Stimulated activated CD4-positive, alpha-beta T cell treated with anti-CD3 and anti-CD28 coated beads, Interleukin-12 subunit alpha, Interleukin-12 subunit beta, amount 100 ng/mL, for 24 hours (primary cell): ENCODE measurements at regions not wholly inside any gene's neighbourhood (a gene's known extent, or its start where the extent isn't known, plus 50 kb on each side); places are given as distances from the start of the nearest gene placed in this dataset.
"Not testable (repeated sequence)": the region's sequence is repeated elsewhere in the genome, so short reads cannot be mapped to it uniquely, and the experiment has no call there.

Experiments
- DNase-seq, 2 experiments: peaks; one replicate each; pipeline ENCODE4 v3.0.0-alpha.2; 2020; ENCODE audit warnings: low read depth in 2 of 2

DNA sequence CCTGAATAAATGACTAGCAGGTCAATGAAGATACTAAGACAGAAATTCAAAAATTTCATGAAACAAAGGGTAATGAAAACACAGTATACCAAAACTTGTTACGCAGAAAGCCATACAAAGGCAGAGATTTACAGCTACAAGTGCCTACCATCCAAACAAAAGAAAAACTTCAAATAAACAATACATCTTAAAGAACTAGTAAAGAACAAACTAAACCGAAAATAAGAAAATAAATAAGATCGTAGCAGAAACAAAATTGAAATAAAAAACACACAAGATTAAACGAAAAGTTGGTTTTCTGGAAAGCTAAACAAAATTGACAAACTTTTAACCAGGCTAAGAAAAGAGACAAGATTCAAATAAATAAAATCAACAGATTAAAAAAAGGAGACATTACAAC lies 51.5 kb downstream of the VPREB1 start:
- DNase-seq: not testable (repeated sequence)

DNA sequence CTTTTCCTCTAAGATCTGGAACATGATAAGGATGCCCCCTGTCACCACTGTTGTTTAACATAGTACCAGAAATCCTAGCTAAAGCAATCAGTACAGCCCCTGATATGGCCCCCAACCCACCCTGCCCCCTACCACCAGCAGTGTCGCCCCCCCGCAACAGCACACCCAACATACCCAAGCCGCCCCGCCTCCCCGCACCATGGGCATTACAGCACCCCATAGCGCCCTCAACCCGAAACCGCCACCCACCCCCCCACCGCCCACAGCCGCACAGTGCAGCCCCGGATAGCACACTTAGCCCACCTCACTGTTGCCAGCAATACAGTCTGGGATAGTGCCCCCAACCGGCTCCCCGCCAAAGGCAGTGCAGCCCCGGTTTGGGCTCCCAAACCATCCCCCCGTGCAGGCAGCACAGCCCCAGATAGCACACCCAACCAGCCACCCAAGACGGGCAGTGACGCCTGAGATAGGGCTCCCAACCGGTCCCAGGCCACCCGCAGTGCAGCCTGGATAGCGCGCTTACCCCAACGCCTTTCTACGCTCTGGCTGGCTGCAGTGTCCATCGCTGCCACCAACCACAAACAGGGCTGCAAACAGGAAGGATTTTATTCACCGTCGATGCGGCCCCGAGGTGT lies 52.7 kb downstream of the VPREB1 start:
- DNase-seq: not testable (repeated sequence)

DNA sequence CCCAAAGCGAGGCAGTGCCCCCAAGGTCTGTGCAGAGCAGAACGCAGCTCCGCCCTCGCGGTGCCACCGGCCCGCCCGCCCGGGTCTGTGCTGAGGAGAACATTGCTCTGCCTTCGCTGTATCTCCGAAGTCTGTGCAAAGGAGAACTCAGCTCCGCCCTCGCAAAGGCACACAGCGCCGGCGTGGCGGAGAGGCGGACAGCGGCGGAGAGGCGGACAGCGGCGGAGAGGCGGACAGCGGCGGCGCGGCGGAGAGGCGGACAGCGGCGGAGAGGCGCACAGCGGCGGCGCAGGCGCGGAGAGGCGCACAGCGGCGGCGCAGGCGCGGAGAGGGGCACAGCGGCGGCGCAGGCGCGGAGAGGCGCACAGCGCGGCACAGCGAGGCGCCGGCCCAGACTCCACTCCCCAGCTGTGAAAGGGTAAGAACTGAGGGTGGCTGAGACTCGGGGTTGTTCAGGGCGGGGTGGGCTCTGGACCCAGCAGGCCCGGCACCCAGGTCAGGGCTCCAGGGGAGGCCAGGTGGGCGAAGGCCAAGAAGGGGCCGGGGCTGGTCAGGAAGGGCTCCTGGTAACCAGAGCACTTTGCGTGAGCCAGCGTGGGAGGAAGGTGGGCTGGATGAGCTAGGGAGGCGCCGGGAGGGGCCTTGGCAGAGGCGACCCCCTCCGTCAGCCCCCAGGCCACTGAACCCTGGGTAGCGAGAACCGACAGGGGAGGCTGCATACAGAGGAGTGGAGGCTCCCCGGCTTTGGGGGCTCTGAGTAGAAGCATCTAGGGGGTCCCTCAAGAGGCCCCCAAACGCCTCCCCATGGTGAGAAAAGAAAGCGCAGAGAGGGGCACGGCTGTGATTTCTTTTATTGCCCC lies 53.4 kb downstream of the VPREB1 start:
- DNase-seq: peak; percentile 51 to 62

DNA sequence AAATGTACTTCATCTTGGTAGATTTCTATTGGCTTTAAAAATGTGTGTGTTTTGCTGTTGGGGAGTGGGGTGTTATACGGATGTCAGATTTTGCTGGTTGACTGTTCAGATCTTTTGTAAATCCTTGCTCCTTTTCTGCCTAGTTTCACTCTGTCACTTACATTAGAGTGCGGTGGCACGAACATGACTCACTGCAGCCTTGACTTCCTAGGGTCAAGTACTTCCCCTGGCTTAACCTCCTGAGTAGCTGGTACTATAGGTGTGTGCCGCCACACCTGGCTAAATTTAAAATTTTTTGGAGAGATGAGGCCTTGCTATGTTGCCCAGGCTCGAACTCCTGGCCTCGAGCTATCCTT lies 54.0 kb downstream of the VPREB1 start:
- not testable (repeated sequence) for DNase-seq

DNA sequence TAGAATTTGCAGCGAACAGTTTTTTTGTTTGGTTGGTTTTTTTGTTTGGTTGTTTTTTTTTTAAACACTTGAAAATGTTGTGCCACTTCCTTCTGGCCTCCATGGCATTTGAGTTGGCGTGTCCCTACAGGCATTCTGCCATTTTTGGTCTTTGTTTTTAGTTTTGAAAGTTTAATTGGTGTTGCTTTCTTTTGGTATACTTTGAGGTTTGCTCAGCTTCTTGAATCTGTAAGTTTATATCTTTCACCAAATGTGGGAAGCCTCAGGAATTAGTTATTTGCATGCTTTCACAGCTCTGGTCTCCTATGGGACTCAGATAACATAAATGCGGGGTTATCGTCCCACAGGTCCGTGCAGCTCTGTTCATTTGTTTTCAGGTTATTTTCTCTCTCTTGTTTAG lies 55.9 kb downstream of the VPREB1 start:
- DNase-seq: not testable (repeated sequence)

DNA sequence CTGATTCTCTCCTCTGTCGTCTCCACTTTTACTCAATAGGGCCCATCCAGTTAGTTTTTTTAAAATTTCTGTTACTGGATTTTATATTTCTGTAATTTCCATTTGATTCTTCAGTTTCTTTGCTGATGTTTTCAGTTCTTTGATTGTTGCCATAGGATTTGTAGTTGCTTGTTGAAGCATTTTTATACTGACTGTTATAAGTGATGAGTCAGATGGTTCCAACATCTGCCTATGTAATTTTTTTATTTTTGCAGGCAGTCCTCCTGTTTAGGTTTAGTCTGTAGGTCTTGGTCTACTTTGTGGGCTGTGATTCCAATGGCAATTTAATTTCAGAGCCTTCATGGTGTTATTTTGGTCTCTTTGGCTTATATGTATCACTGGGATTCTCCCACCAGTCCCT lies 56.4 kb downstream of the VPREB1 start:
- DNase-seq: not testable (repeated sequence)

DNA sequence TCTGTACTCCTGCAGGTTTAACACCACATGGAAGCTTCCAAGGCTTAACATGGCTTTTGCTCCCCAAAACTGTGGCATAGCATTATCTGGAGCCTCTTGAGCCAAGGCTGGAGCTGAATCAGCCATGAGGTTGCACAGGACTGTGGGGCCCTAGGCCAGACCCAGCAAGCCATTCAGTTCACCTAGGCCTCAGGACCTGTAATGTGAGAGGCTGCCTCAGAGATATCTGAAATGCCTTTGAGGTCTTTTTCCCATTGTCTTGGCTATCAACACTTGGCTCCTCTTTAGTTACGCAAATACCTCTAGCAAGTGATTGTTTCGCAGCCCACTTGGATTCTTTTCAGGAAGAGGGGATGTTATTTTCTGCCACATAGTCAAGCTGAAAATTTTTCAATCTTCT lies 72.0 kb downstream of the VPREB1 start:
- no peak for DNase-seq

DNA sequence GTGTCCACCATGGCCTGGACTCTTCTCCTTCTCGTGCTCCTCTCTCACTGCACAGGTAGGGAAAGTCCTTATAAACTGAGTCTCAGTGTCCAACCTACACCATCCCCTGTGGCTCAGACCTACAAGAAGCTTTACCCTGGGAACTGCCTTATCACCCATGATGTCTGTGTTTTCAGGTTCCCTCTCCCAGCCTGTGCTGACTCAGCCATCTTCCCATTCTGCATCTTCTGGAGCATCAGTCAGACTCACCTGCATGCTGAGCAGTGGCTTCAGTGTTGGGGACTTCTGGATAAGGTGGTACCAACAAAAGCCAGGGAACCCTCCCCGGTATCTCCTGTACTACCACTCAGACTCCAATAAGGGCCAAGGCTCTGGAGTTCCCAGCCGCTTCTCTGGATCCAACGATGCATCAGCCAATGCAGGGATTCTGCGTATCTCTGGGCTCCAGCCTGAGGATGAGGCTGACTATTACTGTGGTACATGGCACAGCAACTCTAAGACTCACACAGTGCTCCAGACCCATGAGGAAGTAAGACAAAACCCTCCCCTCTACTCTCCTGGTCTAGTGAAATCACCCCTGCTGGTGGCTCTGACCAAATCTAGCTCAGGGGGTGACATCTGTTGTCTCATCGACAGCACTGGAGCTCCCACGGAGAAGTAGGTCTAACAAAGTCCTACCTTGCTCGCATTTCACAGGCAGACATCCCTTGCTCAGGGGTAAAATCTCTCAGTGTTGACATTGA lies 74.3 kb downstream of the VPREB1 start:
- no peak for DNase-seq

DNA sequence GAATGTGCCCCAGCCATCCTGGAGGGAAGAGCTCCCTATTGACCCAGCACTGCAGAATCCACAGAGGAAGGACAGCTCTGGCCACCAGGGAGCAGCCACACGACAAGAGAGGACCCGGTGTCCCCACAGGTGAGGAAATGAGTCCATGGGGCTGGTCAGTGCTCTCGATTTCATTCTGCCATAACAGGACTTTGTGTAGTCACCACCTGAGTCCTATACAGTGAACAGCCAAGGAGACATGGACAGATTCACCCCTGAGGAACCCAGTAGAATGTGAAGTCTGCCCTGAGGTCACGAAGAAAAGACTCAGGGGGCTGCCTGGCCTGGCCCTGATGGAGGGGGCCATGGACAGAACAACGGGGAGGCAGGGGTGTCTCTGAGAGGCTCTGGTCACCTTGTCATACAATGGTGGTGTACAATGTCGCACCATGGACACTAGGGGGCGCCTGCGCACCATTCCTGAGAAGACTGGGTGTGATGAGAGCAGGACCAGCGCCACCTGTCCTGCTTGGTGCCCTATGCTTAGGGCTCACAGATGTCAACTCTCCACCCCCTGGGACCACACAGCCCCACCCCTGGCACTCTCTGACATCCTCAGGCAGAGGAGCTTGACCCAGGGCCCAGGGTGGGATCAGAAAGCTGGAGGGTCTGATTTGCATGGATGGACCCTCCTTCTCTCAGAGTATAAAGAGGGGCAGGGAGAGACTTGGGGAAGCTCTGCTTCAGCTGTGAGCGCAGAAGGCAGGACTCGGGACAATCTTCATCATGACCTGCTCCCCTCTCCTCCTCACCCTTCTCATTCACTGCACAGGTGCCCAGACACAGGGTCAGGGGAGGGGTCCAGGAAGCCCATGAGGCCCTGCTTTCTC lies 77.4 kb downstream of the VPREB1 start:
- DNase-seq: peak; percentile 51 to 54

DNA sequence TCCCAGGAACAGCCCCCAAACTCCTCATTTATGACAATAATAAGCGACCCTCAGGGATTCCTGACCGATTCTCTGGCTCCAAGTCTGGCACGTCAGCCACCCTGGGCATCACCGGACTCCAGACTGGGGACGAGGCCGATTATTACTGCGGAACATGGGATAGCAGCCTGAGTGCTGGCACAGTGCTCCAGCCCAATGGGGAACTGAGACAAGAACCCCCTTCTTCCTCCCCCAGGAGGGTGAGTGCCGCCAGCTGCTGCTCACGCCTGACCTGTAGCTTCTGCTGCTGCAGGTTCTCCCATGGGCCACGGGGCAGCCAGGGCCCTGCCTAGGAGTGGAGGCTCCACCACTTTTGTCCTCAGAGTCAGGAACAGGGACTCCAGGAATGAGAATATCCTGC lies 78.2 kb downstream of the VPREB1 start:
- no peak for DNase-seq

DNA sequence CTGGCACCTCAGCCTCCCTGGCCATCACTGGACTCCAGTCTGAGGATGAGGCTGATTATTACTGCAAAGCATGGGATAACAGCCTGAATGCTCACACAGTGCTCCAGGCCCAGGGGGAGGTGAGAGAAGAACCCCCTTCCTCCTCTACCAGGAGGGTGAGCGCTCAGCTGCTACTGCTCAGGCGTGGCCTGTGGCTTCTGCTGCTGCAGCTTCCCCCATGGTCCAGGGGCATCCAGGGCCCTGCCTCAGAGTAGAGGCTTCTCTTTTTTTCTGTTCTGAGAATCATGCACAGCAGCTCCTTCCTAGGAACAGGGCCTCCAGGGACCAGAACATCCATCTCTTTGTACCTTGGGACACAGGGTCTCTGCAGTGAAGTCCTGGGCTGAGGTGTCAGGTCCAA lies 83.1 kb downstream of the VPREB1 start:
- no peak for DNase-seq

DNA sequence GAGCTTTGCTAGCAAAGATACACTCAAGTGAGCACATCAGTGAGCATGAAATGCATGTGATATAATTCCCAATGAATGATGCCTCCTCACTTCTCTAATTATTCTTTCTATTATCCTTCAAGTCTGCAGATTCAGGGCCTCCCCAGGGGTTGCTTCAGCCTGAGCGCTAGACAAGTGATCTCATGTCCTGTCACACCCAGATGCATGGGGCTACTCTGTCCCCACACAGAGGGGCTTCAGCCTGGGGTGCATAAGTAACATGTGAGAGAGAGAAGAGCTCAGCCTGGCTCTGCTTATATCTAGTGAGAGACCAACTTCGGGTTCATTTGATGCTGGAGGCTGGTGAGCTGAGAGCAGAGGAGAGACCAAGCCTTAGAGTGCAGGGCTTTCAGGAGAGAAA lies 85.2 kb downstream of the VPREB1 start:
- DNase-seq: no peak

DNA sequence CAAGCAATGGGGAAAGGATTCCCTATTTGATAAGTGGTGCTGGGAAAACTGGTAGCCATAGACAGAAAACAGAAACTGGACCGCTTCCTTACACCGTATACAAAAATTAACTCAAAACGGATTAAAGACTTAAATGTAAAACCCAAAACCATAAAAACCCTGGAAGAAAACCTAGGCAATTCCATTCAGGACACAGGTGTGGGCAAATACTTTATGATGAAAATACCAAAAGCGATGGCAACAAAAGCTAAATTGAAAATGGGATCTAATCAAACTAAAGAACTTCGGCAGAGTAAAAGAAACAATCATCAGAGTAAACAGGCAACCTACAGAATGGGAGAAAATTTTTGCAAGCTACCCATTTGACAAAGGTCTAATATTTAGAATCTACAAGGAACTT lies 91.1 kb downstream of the VPREB1 start:
- not testable (repeated sequence) for DNase-seq

DNA sequence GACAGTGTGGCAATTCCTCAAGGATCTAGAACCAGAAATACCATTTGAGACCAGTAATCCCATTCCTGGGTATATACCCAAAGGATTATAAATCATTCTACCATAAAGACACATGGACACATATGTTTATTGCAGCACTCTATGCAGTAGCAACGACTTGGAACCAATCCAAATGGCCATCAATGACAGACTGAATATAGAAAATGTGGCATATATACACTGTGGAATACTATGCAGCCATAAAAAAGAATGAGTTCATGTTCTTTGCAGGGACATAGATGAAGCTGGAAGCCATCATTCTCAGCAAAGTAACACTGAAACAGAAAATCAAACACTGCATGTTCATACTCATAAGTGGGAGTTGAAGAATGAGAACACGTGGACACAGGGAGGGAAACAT lies 91.7 kb downstream of the VPREB1 start:
- DNase-seq: not testable (repeated sequence)

DNA sequence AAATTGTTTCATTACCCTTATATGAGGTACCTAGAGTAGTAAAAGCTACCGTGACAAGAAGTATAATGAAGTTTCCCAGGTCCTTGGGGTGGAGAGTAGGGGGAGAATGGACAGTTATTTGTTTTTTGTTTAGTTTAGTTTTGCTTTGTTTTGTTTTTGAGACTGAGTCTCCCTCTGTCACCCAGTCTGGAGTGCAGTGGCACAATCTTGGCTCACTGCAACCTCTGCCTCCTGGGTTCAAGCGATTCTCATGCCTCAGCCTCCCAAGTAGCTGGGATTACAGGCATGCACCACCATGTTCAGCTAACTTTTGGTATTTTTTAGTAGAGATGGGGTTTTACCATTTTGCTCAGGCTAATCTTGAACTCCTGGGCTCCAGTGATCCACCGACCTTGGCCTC lies 94.2 kb downstream of the VPREB1 start:
- DNase-seq: not testable (repeated sequence)

DNA sequence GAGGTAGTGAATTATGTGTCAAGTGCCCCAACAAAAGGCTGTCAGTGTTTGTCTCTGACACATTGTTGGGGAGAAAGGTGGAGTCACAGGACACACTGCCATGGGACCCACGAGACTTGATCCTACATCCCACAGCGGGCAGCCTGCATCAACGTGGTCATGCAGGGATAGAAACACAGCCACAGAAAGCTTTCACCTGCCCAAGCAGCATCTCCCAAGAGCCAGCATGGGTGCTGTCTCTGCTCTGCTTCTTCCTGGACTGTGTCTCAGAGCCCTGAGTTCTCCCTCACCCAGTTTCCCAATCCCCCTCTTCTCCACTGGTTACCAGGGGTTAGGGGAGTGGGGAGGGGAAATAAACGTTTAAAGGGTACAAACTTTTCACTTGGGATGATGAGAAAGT lies 97.2 kb downstream of the VPREB1 start:
- no peak for DNase-seq

DNA sequence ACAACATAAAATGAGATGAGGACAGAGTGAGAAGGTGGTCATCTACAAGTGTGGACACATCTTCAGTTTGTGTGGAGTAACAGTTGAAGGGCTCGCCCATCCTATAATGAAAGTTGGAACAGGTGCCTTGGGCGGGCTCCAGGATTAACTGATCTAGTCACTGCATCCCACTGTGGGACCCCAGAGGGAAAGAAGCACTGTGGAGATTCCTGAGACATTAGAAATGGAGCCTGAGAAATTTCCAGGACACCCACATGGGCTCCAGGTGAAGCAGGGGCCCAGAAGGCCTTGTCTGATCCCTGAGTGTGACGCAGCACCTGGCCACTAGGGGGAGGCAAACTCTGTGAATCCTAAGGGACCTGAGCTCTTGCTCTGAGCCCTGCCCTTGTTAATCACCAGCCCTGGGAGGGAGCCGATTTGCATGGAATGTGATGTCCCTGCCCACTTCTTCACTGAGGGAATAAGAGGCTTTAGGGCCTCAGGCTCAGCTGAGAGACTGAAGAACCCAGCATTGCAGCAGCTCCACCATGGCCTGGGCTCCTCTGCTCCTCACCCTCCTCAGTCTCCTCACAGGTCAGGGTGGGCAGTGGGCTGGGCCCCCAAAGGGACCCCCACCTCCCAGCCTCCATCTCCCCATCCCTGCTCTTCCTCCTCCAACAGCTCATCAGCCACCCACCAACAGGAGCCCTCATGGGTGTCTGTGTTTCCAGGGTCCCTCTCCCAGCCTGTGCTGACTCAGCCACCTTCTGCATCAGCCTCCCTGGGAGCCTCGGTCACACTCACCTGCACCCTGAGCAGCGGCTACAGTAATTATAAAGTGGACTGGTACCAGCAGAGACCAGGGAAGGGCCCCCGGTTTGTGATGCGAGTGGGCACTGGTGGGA lies 98.4 kb downstream of the VPREB1 start:
- DNase-seq: peak; percentile 24 to 67

DNA sequence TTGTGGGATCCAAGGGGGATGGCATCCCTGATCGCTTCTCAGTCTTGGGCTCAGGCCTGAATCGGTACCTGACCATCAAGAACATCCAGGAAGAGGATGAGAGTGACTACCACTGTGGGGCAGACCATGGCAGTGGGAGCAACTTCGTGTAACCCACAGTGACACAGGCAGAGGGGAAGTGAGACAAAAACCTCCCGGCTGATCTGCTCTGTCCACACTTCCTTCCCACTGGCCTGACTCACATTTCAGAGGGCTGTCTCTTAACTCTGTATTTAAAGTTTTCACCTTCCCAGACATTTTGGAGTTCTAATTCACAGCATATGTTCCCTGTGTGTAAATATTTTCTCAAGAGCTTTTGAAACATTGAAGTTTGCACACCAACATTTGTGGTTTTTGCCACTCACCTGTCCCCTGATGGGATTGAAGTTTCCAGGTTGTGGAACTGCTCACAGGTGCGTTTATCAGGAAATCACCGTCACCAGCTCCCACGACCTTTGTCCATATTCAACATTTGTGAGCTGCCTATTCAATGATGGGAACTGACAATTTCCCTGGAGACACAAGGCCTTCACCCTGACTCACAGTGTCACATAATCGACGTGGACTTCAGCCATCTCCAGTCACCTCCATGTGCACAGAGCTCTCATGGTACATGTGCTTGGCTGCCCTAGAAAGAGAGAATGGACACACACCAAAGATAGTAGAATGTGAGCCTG lies 99.2 kb downstream of the VPREB1 start:
- no peak for DNase-seq

DNA sequence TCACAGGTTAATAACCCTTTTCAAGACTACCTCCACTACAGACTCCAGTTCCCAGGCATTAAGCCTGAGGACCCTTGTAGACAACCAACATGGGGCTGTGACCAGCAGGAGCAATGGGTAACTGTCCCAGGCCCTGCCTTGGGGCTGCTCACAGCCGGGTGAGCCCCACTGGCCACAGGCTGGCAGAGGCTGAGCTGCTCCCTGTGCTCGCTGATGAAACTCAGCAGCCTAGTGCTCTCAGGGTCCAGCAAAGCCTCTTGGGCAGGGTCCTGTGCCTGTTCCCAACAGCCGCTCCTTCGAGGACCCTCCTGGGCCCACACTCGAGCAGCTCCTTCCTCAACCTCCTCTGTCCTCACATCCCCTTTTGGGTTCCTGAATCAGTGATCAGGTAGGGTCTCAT lies 99.8 kb downstream of the VPREB1 start:
- DNase-seq: no peak

DNA sequence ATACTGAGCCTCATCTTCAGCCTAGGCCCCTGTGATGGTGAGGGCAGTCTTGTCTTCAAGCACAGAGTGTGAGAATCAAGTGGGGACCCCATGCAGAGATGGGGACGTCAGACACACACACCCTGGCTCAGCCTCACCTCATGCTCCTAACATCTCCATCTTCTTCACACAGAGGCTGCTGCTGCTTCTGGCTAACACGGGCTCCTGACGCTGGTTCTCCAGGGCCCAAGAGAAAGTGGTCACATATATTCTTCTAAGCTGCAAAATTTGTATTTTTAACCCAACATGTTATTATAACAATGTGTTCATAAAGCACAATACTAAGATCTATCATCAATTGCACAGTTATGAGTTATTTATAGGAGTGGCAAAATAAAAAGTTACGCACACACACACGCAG lies 101.2 kb downstream of the VPREB1 start:
- no peak for DNase-seq
